ENCODE measurements at regions not wholly inside any gene's neighbourhood (a gene's known extent, or its start where the extent isn't known, plus 50 kb on each side); places are given as distances from the start of the nearest gene placed in this dataset.

GRCh38 chr9:115694991-115695390, 458.6 kb upstream of the PAPPA start (continued):
- TF ChIP-seq, protein P1, sequence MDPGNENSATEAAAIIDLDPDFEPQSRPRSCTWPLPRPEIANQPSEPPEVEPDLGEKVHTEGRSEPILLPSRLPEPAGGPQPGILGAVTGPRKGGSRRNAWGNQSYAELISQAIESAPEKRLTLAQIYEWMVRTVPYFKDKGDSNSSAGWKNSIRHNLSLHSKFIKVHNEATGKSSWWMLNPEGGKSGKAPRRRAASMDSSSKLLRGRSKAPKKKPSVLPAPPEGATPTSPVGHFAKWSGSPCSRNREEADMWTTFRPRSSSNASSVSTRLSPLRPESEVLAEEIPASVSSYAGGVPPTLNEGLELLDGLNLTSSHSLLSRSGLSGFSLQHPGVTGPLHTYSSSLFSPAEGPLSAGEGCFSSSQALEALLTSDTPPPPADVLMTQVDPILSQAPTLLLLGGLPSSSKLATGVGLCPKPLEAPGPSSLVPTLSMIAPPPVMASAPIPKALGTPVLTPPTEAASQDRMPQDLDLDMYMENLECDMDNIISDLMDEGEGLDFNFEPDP (CRISPR knock-in tag; conservative IDR thresholded peaks at IDR 0.05): no peak
- TF ChIP-seq THAP11 (CRISPR knock-in tag; IDR thresholded peaks at IDR 0.05) (no peak), ZNF83 (CRISPR knock-in tag; IDR thresholded peaks at IDR 0.05; ENCODE audit: borderline replicate concordance) (no peak)

DNA sequence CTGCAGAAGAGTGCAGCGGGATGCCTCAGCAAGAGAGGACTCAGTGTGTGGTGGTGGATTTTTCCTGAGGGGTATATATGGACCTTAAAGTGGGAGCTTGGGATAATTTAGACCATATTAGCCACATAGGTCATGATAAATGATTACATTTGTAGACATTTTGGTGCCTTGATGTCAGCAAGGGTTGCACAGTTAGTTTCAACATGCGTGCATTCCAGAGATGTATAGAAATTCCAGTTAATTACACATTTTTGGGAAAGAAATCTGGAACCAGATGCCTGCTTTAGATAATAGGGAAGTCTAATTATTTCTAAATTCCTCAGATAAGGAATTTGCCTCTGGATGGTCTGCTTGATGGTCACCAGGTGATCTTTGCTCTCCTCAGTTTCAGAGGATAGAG, 440.6 kb upstream of the PAPPA start:
- H3K4me3 ChIP-seq (replicated peaks in 1 of 3; ENCODE audit: insufficient read depth in 1 of 3, low read depth in 2 of 3, low read length in 3 of 3): no peak overlapping the region
- intact Hi-C loops (cut with micrococcal nuclease; ENCODE audit: unreplicated experiment) (no loop called here), in situ Hi-C loops (cut with HindIII; ENCODE audit: extremely low pct_ligation_motif_present, low pct_unique_long_range_greater_than_20kb) (no loop called here)
- no peak overlapping the region for H3K4me2 ChIP-seq (ENCODE audit: low read depth, low read length)
- H3K9ac ChIP-seq (ENCODE audit: insufficient read depth, low read depth, low read length): no peak overlapping the region
- FAIRE-seq: no peak
- H3K27ac ChIP-seq (ENCODE audit: extremely low read length, insufficient read depth, low read length): no peak overlapping the region
- no peak for ATAC-seq
- WGBS (ENCODE audit: low lambda C conversion rate): 25% methylated on average over 2 of the region's 2 CpGs
- DNase-seq (ENCODE audit: low spot score): no peak
- H3K27me3 ChIP-seq (ENCODE audit: control insufficient read depth in 1 of 2, insufficient read depth in 2 of 2, low read length in 2 of 2): no peaks in the 10 kb centered on the region
- BruUV-seq (replicated peaks): no TSS peak
- H3K79me2 ChIP-seq (ENCODE audit: insufficient read depth, low read length): no peaks in the 10 kb centered on the region
- no peaks in the 10 kb centered on the region for H3K4me1 ChIP-seq (ENCODE audit: insufficient read depth, low read length)
- POLR2A ChIA-PET: no interaction called here
- no peaks in the 10 kb centered on the region for H3K9me3 ChIP-seq (ENCODE audit: low read length)
- H4K20me1 ChIP-seq (ENCODE audit: insufficient read depth, low read length): no peaks in the 10 kb centered on the region
- H2AFZ ChIP-seq (ENCODE audit: low read length): no peak overlapping the region
- TF ChIP-seq ZHX2 (IDR thresholded peaks at IDR 0.05; ENCODE audit: low read depth): no peak
- TF ChIP-seq ZHX2 (CRISPR knock-in tag; IDR thresholded peaks at IDR 0.05; ENCODE audit: borderline replicate concordance): no peak
- TF ChIP-seq ATAD3A (CRISPR knock-in tag; IDR thresholded peaks at IDR 0.05): no peak
- TF ChIP-seq ZNF274 (CRISPR knock-in tag; IDR thresholded peaks at IDR 0.05): no peak
- no peaks in the 10 kb centered on the region for H3K36me3 ChIP-seq (replicated peaks in 1 of 2; ENCODE audit: control insufficient read depth in 1 of 2, insufficient read depth in 2 of 2, low read length in 2 of 2)
- CTCF ChIA-PET (ENCODE audit: low intra/inter-chr PET ratio, low total read pairs): no interaction called here
